Gastroesophageal sphincter (tissue), 4 donors: ENCODE measurements at regions not wholly inside any gene's neighbourhood (a gene's known extent, or its start where the extent isn't known, plus 50 kb on each side); places are given as distances from the start of the nearest gene placed in this dataset.

Experiments
- ATAC-seq: fragments of 150-250 bp; one replicate; pipeline ENCODE4 v1.9.1; 2016; ENCODE audit warnings: mild to moderate bottlenecking, moderate library complexity
- H3K27ac ChIP-seq, 4 donors: fragments of 200-600 bp; sonication (generic) in 3 of 4; 1 replicate in 3 of 4; 2 replicates in 1 of 4; pipeline ENCODE4 v1.5.1; 2016 to 2019
- H3K27me3 ChIP-seq: fragments of 200-600 bp; sonication (generic); one replicate; pipeline ENCODE4 v1.5.1; 2019
- H3K36me3 ChIP-seq, 2 donors: fragments of 200-600 bp; sonication (generic); one replicate each; pipeline ENCODE4 v1.5.1; 2019; ENCODE audit warnings: control low read depth in 1 of 2
- H3K4me1 ChIP-seq, 3 donors: fragments of 200-600 bp; sonication (generic); 1 replicate in 2 of 3; 2 replicates in 1 of 3; pipeline ENCODE4 v1.5.1; 2016 to 2019; ENCODE audit warnings: control low read depth in 2 of 3
- H3K4me3 ChIP-seq, 2 donors: fragments of 200-600 bp; sonication (generic); one replicate each; pipeline ENCODE4 v1.5.1; 2019; ENCODE audit warnings: mild to moderate bottlenecking in 1 of 2, moderate library complexity in 1 of 2
- H3K9me3 ChIP-seq, 3 donors: fragments of 200-600 bp; sonication (generic); one replicate each; pipeline ENCODE4 v1.5.1; 2017 to 2019; ENCODE audit warnings: control low read depth in 2 of 3
- CTCF ChIP-seq, 4 experiments: fragments of 200-600 bp in 2 of 4; fragments of 450-650 bp in 2 of 4; sonication (generic) in 1 of 4; IDR thresholded peaks; one replicate each; pipeline ENCODE4 v1.5.1; 2017 to 2019; ENCODE audit warnings: antibody characterized with exemption in 4 of 4, mild to moderate bottlenecking in 2 of 4, moderate library complexity in 2 of 4
- EP300 ChIP-seq: sonication (generic); formaldehyde crosslinking; IDR thresholded peaks from one replicate; pipeline ENCODE4 v1.6.1; 2017; ENCODE audit warnings: antibody characterized with exemption, mild to moderate bottlenecking
- POLR2A ChIP-seq, 2 donors: fragments of 450-650 bp; IDR thresholded peaks; one replicate each; pipeline ENCODE4 v1.6.1; 2017; ENCODE audit warnings: antibody characterized with exemption in 2 of 2, mild to moderate bottlenecking in 2 of 2, moderate library complexity in 1 of 2
- POLR2AphosphoS5 ChIP-seq: sonication (generic); formaldehyde crosslinking; IDR thresholded peaks from one replicate; pipeline ENCODE4 v1.6.1; 2017; ENCODE audit warnings: antibody characterized with exemption
- WGBS, 2 donors: methylation state at CpG; one replicate each; pipeline ENCODE4 v1.1.5; 2018; ENCODE audit warnings: low coverage in 1 of 2; 5-methylcytosine and 5-hydroxymethylcytosine counted together

GRCh38 chr17:77767148-77767547 is 191.4 kb upstream of the TNRC6C start:
- Histone ChIP-seq H3K4me1 (peaks cover 0 to 13% (median 4%) of the 10 kb centered on the region in 3 donors), H3K9me3 (no peaks in the 10 kb centered on the region), H3K36me3 (no peaks in the 10 kb centered on the region), H3K4me3 (no peak overlapping the region), H3K27ac (no peak overlapping the region), H3K27me3 (no peaks in the 10 kb centered on the region)
- TF ChIP-seq EP300 (no peak), POLR2A (IDR thresholded peaks at IDR 0.05) (no peak), CTCF (IDR thresholded peaks at IDR 0.05) (no peak), POLR2AphosphoS5 (no peak)
- no peak for ATAC-seq

GRCh38 chr17:77768248-77768852 is 190.2 kb upstream of the TNRC6C start:
- no peak overlapping the region for H3K4me3 ChIP-seq
- peak; percentile 46 for ATAC-seq
- H3K27ac ChIP-seq = no peak overlapping the region
- H3K4me1 ChIP-seq = peaks cover 0 to 21% (median 4%) of the 10 kb centered on the region in 3 donors
- 18 to 50% methylated on average over 4 to 8 of the region's 14 CpGs for WGBS, 2 donors
- no peaks in the 10 kb centered on the region for H3K36me3 ChIP-seq
- no peaks in the 10 kb centered on the region for H3K9me3 ChIP-seq
- H3K27me3 ChIP-seq = no peaks in the 10 kb centered on the region
- no peak for TF ChIP-seq POLR2AphosphoS5
- TF ChIP-seq POLR2A (IDR thresholded peaks at IDR 0.05) = no peak
- TF ChIP-seq EP300 = no peak
- TF ChIP-seq CTCF (IDR thresholded peaks at IDR 0.05) = no peak

GRCh38 chr17:77769215-77769614 is 189.3 kb upstream of the TNRC6C start:
- WGBS, 2 donors = 70 to 89% methylated on average over 2 to 7 of the region's 7 CpGs
- TF ChIP-seq CTCF (IDR thresholded peaks at IDR 0.05) (no peak), POLR2AphosphoS5 (no peak)
- no peak overlapping the region for H3K4me3 ChIP-seq
- H3K27ac ChIP-seq = no peak overlapping the region
- no peak for ATAC-seq
- H3K27me3 ChIP-seq = no peaks in the 10 kb centered on the region
- H3K36me3 ChIP-seq = no peaks in the 10 kb centered on the region
- no peaks in the 10 kb centered on the region for H3K9me3 ChIP-seq
- H3K4me1 ChIP-seq = peaks cover 0 to 21% (median 4%) of the 10 kb centered on the region in 3 donors

GRCh38 chr17:77769762-77770161 is 188.7 kb upstream of the TNRC6C start:
- TF ChIP-seq POLR2A (IDR thresholded peaks at IDR 0.05) = no peak
- TF ChIP-seq EP300 = no peak
- 100% methylated on average over 2 to 3 of the region's 11 CpGs for WGBS, 2 donors

GRCh38 chr17:77770331-77771105 is 188.0 kb upstream of the TNRC6C start:
- H3K4me3 ChIP-seq = no peak overlapping the region
- H3K27me3 ChIP-seq = no peaks in the 10 kb centered on the region
- no peaks in the 10 kb centered on the region for H3K36me3 ChIP-seq
- ATAC-seq = no peak
- H3K4me1 ChIP-seq = peaks cover 0 to 21% (median 4%) of the 10 kb centered on the region in 3 donors
- H3K9me3 ChIP-seq = no peaks in the 10 kb centered on the region
- 83% methylated on average over 1 of the region's 17 CpGs; no CpG with 5 or more reads in 1 of the 2 donors for WGBS, 2 donors
- H3K27ac ChIP-seq = no peak overlapping the region
- TF ChIP-seq EP300 (no peak), CTCF (IDR thresholded peaks at IDR 0.05) (no peak), POLR2AphosphoS5 (no peak), POLR2A (IDR thresholded peaks at IDR 0.05) (no peak)

More at GRCh38 chr17:77769762-77770161, 188.7 kb upstream of the TNRC6C start:
- Histone ChIP-seq H3K4me3 (no peak overlapping the region), H3K27me3 (no peaks in the 10 kb centered on the region), H3K36me3 (no peaks in the 10 kb centered on the region), H3K9me3 (no peaks in the 10 kb centered on the region), H3K27ac (no peak overlapping the region), H3K4me1 (peaks cover 0 to 21% (median 4%) of the 10 kb centered on the region in 3 donors)
- no peak for ATAC-seq
